B cell (primary cell): ENCODE measurements at regions not wholly inside any gene's neighbourhood (a gene's known extent, or its start where the extent isn't known, plus 50 kb on each side); places are given as distances from the start of the nearest gene placed in this dataset.

Source experiments
- ATAC-seq: fragments of 200-7000 bp; cut with Tn5 transposase; one replicate; pipeline ENCODE4 v1.10.0; 2021; ENCODE audit warnings: low read depth, mild to moderate bottlenecking, moderate number of reproducible peaks, moderate library complexity
- CTCF ChIA-PET: fragments of 350-600 bp; sonication (Branson Sonifier 250); formaldehyde crosslinking; loops from one replicate; lab custom pipeline; 2021; ENCODE audit warnings: antibody characterized with exemption, inconsistent platforms; lab: Charles Lee
- POLR2A ChIA-PET: fragments of 350-600 bp; sonication (Branson Sonifier 250); formaldehyde crosslinking; loops from one replicate; lab custom pipeline; 2021; ENCODE audit warnings: antibody characterized with exemption; lab: Charles Lee
- DNase-seq: peaks from one replicate; pipeline ENCODE4 v3.0.0; 2013
- H2AFZ ChIP-seq: 2 replicates; pipeline ENCODE4 v1.6.1; 2012; ENCODE audit warnings: mild to moderate bottlenecking, low read depth, low read length; ENCODE audit not compliant: insufficient read depth, poor library complexity, severe bottlenecking
- H3K27ac ChIP-seq, 2 donors: 1 replicate in 1 of 2; 2 replicates in 1 of 2; pipeline ENCODE4 v1.5.1; 2012 to 2013; ENCODE audit warnings: low read length in 2 of 2, mild to moderate bottlenecking in 2 of 2, moderate library complexity in 1 of 2
- H3K27me3 ChIP-seq, 4 experiments: fragments of 200-600 bp in 1 of 4; sonication (generic) in 1 of 4; replicated peaks in 1 of 4; 1 replicate in 2 of 4; 2 replicates in 2 of 4; pipeline versions ENCODE4 v1.6.1 to v1.7.0; 2013 to 2016; ENCODE audit warnings: low read length in 3 of 4, mild to moderate bottlenecking in 2 of 4, mixed read lengths in 1 of 4, moderate library complexity in 1 of 4; ENCODE audit not compliant: insufficient read depth in 4 of 4, control insufficient read depth in 3 of 4; ENCODE audit errors: control extremely low read depth in 1 of 4
- H3K36me3 ChIP-seq, 2 experiments: replicated peaks in 1 of 2; 1 replicate in 1 of 2; 2 replicates in 1 of 2; pipeline versions ENCODE4 v1.6.1 to v1.7.1; 2013; ENCODE audit warnings: low read length in 1 of 2; ENCODE audit not compliant: insufficient read depth in 2 of 2, control insufficient read depth in 1 of 2; ENCODE audit errors: control extremely low read depth in 1 of 2, extremely low read depth in 1 of 2
- H3K4me1 ChIP-seq, 2 donors: fragments of 200-600 bp in 1 of 2; sonication (generic) in 1 of 2; 1 replicate in 1 of 2; 2 replicates in 1 of 2; pipeline versions ENCODE4 v1.5.1 to v1.6.1; 2013 to 2017; ENCODE audit warnings: low read length in 2 of 2; ENCODE audit not compliant: control insufficient read depth in 2 of 2, insufficient read depth in 2 of 2
- H3K4me2 ChIP-seq: replicated peaks from 2 replicates; pipeline ENCODE3; 2012; ENCODE audit warnings: mild to moderate bottlenecking, low read depth, low read length; ENCODE audit not compliant: poor library complexity, severe bottlenecking
- H3K4me3 ChIP-seq, 5 experiments: fragments of 200-600 bp in 1 of 5; sonication (generic) in 1 of 5; 1 replicate in 3 of 5; 2 replicates in 2 of 5; pipeline versions ENCODE4 v1.5.1 to v1.7.0; 2011 to 2016; ENCODE audit warnings: low read length in 4 of 5, mild to moderate bottlenecking in 4 of 5, low read depth in 2 of 5, control low read depth in 1 of 5, moderate library complexity in 1 of 5; ENCODE audit not compliant: insufficient read depth in 1 of 5; ENCODE audit errors: control extremely low read depth in 1 of 5, extremely low read depth in 1 of 5
- H3K79me2 ChIP-seq: fragments of 200-600 bp; sonication (generic); one replicate; pipeline ENCODE4 v1.6.0; 2016; ENCODE audit warnings: low read length; ENCODE audit not compliant: control insufficient read depth, insufficient read depth
- H3K9ac ChIP-seq: fragments of 200-600 bp; sonication (generic); 2 replicates; pipeline ENCODE4 v1.6.1; 2017; ENCODE audit warnings: mild to moderate bottlenecking, low read length, moderate library complexity
- H3K9me3 ChIP-seq, 3 donors: one replicate each; pipeline versions ENCODE4 v1.6.1 to v1.7.1; 2013; ENCODE audit warnings: low read length in 2 of 3; ENCODE audit not compliant: control insufficient read depth in 2 of 3, insufficient read depth in 1 of 3; ENCODE audit errors: control extremely low read depth in 1 of 3
- H4K20me1 ChIP-seq: 2 replicates; pipeline ENCODE4 v1.6.0; 2012; ENCODE audit warnings: mild to moderate bottlenecking, low read length; ENCODE audit not compliant: insufficient read depth, control insufficient read depth, poor library complexity, severe bottlenecking
- H3K27ac Mint-ChIP-seq: one replicate; pipeline ENCODE4 v1.8.0; 2021; ENCODE audit warnings: mixed read lengths
- H3K27me3 Mint-ChIP-seq: one replicate; pipeline ENCODE4 v1.8.0; 2021; ENCODE audit warnings: mixed read lengths
- H3K4me1 Mint-ChIP-seq: one replicate; pipeline ENCODE4 v1.8.0; 2021; ENCODE audit warnings: mixed read lengths
- H3K4me3 Mint-ChIP-seq: one replicate; pipeline ENCODE4 v1.8.0; 2021; ENCODE audit warnings: mixed read lengths
- H3K9me3 Mint-ChIP-seq: one replicate; pipeline ENCODE4 v1.8.0; 2022; ENCODE audit warnings: mixed read lengths; ENCODE audit not compliant: insufficient read depth
- CTCF ChIP-seq: fragments of 200-600 bp; IDR thresholded peaks from one replicate; pipeline ENCODE4 v1.8.0; 2022; ENCODE audit warnings: antibody characterized with exemption, mild to moderate bottlenecking
- EZH2 ChIP-seq: IDR thresholded peaks from 2 replicates; pipeline ENCODE4 v1.6.1; 2012; ENCODE audit warnings: borderline replicate concordance, low read depth, mild to moderate bottlenecking, moderate library complexity, low read length; ENCODE audit not compliant: insufficient read depth, poor library complexity, severe bottlenecking
- WGBS: methylation state at CpG from one replicate; pipeline ENCODE4 v1.1.5; 2013; ENCODE audit warnings: missing lambda C conversion rate; ENCODE audit not compliant: insufficient coverage; 5-methylcytosine and 5-hydroxymethylcytosine counted together
- intact Hi-C: fragments of 100-400 bp; cut with micrococcal nuclease; formaldehyde crosslinking; loops from one replicate; pipeline ENCODE4 v1.10.0; 2022

GRCh38 chr10:98330987-98331386 lies 63.0 kb upstream of the LOXL4 start:
- H3K4me1 Mint-ChIP-seq = no peaks in the 10 kb centered on the region
- H3K4me3 Mint-ChIP-seq = no peak overlapping the region
- H3K79me2 ChIP-seq = no peaks in the 10 kb centered on the region
- H3K9ac ChIP-seq = no peak overlapping the region
- WGBS = 84% methylated on average over 4 of the region's 7 CpGs
- no peak overlapping the region for H2AFZ ChIP-seq
- H3K4me2 ChIP-seq = no peak overlapping the region
- ChIA-PET POLR2A (no interaction called here), CTCF (no interaction called here)
- H4K20me1 ChIP-seq = no peaks in the 10 kb centered on the region
- H3K27me3 ChIP-seq = peaks cover 0 to 9% (median 0%) of the 10 kb centered on the region in 4 experiments
- DNase-seq = no peak
- H3K9me3 ChIP-seq = peaks cover 0 to 13% (median 0%) of the 10 kb centered on the region in 3 donors
- ATAC-seq = no peak
- TF ChIP-seq CTCF (no peak), EZH2 (no peak)
- H3K27ac Mint-ChIP-seq = no peak overlapping the region
- H3K4me3 ChIP-seq = no peak overlapping the region
- peaks cover 7% of the 10 kb centered on the region for H3K27me3 Mint-ChIP-seq
- no peaks in the 10 kb centered on the region for H3K36me3 ChIP-seq
- no peak overlapping the region for H3K27ac ChIP-seq
- no peaks in the 10 kb centered on the region for H3K9me3 Mint-ChIP-seq
- H3K4me1 ChIP-seq = no peaks in the 10 kb centered on the region
- intact Hi-C loops = no loop called here

- Histone ChIP-seq H3K4me2 (no peak overlapping the region), H3K79me2 (no peaks in the 10 kb centered on the region), H3K4me3 (no peak overlapping the region), H3K36me3 (no peaks in the 10 kb centered on the region), H3K9ac (no peak overlapping the region), H3K27ac (no peak overlapping the region), H4K20me1 (no peaks in the 10 kb centered on the region), H3K4me1 (no peaks in the 10 kb centered on the region), H3K9me3 (peaks cover 0 to 9% (median 0%) of the 10 kb centered on the region in 3 donors), H2AFZ (no peak overlapping the region), H3K27me3 (peaks cover 0 to 9% (median 0%) of the 10 kb centered on the region in 4 experiments)
- ChIA-PET POLR2A (no interaction called here), CTCF (no interaction called here)
- no peaks in the 10 kb centered on the region for H3K9me3 Mint-ChIP-seq
- H3K4me1 Mint-ChIP-seq = no peaks in the 10 kb centered on the region
- no peak overlapping the region for H3K27ac Mint-ChIP-seq
- peaks cover 7% of the 10 kb centered on the region for H3K27me3 Mint-ChIP-seq
- H3K4me3 Mint-ChIP-seq = no peak overlapping the region
- TF ChIP-seq EZH2 (no peak), CTCF (no peak)
- no peak for DNase-seq
- 100% methylated on average over 1 of the region's 1 CpG for whole genome bisulfite sequencing
- ATAC-seq = no peak
- intact Hi-C loops = no loop called here
Measured at GRCh38 chr10:98328640-98329039, 60.6 kb upstream of the LOXL4 start.
